ENCODE measurements at regions not wholly inside any gene's neighbourhood (a gene's known extent, or its start where the extent isn't known, plus 50 kb on each side); places are given as distances from the start of the nearest gene placed in this dataset.
"Not testable (repeated sequence)": the region's sequence is repeated elsewhere in the genome, so short reads cannot be mapped to it uniquely, and the experiment has no call there.

GRCh38 chr2:144642131-144642530 lies 122.2 kb upstream of the ZEB2 start:
- Histone ChIP-seq H3K36me3 (ENCODE audit: control insufficient read depth, insufficient read depth, low read length) (no peaks in the 10 kb centered on the region), H3K27me3 (ENCODE audit: control insufficient read depth, insufficient read depth, low read length) (no peaks in the 10 kb centered on the region), H3K27ac (ENCODE audit: low read length) (no peak overlapping the region), H3K4me1 (ENCODE audit: control insufficient read depth, insufficient read depth, low read length) (no peaks in the 10 kb centered on the region), H3K4me3 (ENCODE audit: low read depth in 2 of 2, low read length in 2 of 2) (no peak overlapping the region), H3K9me3 (ENCODE audit: control insufficient read depth, insufficient read depth, low read depth, low read length) (no peaks in the 10 kb centered on the region)
- in situ Hi-C loops (cut with HindIII; ENCODE audit: low pct_unique_long_range_greater_than_20kb, low sequenced_read_pairs) = no loop called here
- ChIA-PET POLR2A (no interaction called here), CTCF (no interaction called here)
- intact Hi-C loops (cut with micrococcal nuclease; ENCODE audit: unreplicated experiment) = no loop called here
- no TSS peak for BruUV-seq (replicated peaks)
- DNase-seq (ENCODE audit: low read depth, low spot score) (no peak), ATAC-seq (no peak)
- TF ChIP-seq POLR2AphosphoS5 (IDR thresholded peaks at IDR 0.05; ENCODE audit: low read depth, low read length) = no peak
- TF ChIP-seq REST (IDR thresholded peaks at IDR 0.05; ENCODE audit: insufficient read depth in 1 of 2, low read depth in 2 of 2, low read length in 1 of 2) = no peak
- no peak for TF ChIP-seq TCF7L2 (IDR thresholded peaks at IDR 0.05; ENCODE audit: low read depth, low read length)
- TF ChIP-seq, protein P1, sequence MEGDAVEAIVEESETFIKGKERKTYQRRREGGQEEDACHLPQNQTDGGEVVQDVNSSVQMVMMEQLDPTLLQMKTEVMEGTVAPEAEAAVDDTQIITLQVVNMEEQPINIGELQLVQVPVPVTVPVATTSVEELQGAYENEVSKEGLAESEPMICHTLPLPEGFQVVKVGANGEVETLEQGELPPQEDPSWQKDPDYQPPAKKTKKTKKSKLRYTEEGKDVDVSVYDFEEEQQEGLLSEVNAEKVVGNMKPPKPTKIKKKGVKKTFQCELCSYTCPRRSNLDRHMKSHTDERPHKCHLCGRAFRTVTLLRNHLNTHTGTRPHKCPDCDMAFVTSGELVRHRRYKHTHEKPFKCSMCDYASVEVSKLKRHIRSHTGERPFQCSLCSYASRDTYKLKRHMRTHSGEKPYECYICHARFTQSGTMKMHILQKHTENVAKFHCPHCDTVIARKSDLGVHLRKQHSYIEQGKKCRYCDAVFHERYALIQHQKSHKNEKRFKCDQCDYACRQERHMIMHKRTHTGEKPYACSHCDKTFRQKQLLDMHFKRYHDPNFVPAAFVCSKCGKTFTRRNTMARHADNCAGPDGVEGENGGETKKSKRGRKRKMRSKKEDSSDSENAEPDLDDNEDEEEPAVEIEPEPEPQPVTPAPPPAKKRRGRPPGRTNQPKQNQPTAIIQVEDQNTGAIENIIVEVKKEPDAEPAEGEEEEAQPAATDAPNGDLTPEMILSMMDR (IDR thresholded peaks at IDR 0.05) = no peak
- no peak for TF ChIP-seq SIN3A (IDR thresholded peaks at IDR 0.05; ENCODE audit: borderline replicate concordance, insufficient read depth, low read depth, low read length)

DNA sequence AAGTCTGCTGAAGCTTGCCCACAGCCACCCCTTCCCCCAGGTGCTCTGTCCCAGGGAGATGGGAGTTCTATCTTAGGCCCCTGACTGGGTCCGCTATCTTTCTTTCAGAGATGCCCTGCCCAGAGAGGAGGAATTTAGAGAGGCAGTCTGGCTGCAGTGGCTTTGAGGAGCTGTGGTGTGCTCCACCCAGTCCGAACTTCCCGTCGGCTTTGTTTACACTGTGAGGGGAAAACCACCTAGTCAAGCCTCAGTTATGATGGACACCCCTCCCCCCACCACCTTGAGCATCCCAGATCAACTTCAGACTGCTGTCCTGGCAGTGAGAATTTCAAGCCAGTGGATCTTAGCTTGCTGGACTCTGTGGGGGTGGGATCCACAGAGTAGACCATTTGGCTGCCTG lies 118.3 kb upstream of the ZEB2 start:
- H3K4me3 ChIP-seq (ENCODE audit: low read depth in 2 of 2, low read length in 2 of 2); H3K27ac ChIP-seq (ENCODE audit: low read length); H3K27me3 ChIP-seq (ENCODE audit: control insufficient read depth, insufficient read depth, low read length); in situ Hi-C loops (cut with HindIII; ENCODE audit: low pct_unique_long_range_greater_than_20kb, low sequenced_read_pairs); CTCF ChIA-PET; H3K4me1 ChIP-seq (ENCODE audit: control insufficient read depth, insufficient read depth, low read length); H3K9me3 ChIP-seq (ENCODE audit: control insufficient read depth, insufficient read depth, low read depth, low read length); H3K36me3 ChIP-seq (ENCODE audit: control insufficient read depth, insufficient read depth, low read length); ATAC-seq; DNase-seq (ENCODE audit: low read depth, low spot score); BruUV-seq (replicated peaks); intact Hi-C loops (cut with micrococcal nuclease; ENCODE audit: unreplicated experiment): not testable (repeated sequence)
- POLR2A ChIA-PET = interaction anchor here (0.6 kb wide), 1 partner anchor 143 kb away, joined by 7 read pairs; no protein-coding TSS in a partner anchor

GRCh38 chr2:144636860-144637259 lies 116.9 kb upstream of the ZEB2 start:
- POLR2A ChIA-PET = interaction anchor here (0.7 kb wide), 1 partner anchor 44 kb away, joined by 3 read pairs; no protein-coding TSS in a partner anchor
- intact Hi-C loops (cut with micrococcal nuclease; ENCODE audit: unreplicated experiment); H3K27ac ChIP-seq (ENCODE audit: low read length); H3K9me3 ChIP-seq (ENCODE audit: control insufficient read depth, insufficient read depth, low read depth, low read length); H3K4me1 ChIP-seq (ENCODE audit: control insufficient read depth, insufficient read depth, low read length); H3K27me3 ChIP-seq (ENCODE audit: control insufficient read depth, insufficient read depth, low read length); BruUV-seq (replicated peaks); H3K4me3 ChIP-seq (ENCODE audit: low read depth in 2 of 2, low read length in 2 of 2); CTCF ChIA-PET; ATAC-seq; in situ Hi-C loops (cut with HindIII; ENCODE audit: low pct_unique_long_range_greater_than_20kb, low sequenced_read_pairs); DNase-seq (ENCODE audit: low read depth, low spot score); H3K36me3 ChIP-seq (ENCODE audit: control insufficient read depth, insufficient read depth, low read length): not testable (repeated sequence)
